KMS-11 (cell line): ENCODE measurements at regions not wholly inside any gene's neighbourhood (a gene's known extent, or its start where the extent isn't known, plus 50 kb on each side); places are given as distances from the start of the nearest gene placed in this dataset.

Source experiments
- H2AFZ ChIP-seq: fragments of 200-600 bp; sonication (generic); 2 replicates; pipeline ENCODE4 v1.6.1; 2016; ENCODE audit warnings: antibody characterized with exemption, mixed run types, low read depth
- H3K27ac ChIP-seq: fragments of 200-600 bp; sonication (generic); 2 replicates; pipeline ENCODE4 v1.6.1; 2016; ENCODE audit warnings: mild to moderate bottlenecking, mixed run types
- H3K27me3 ChIP-seq: fragments of 200-600 bp; sonication (generic); 2 replicates; pipeline ENCODE4 v1.6.1; 2017; ENCODE audit warnings: mild to moderate bottlenecking, low read depth, mixed run types, moderate library complexity; ENCODE audit not compliant: insufficient read depth
- H3K36me3 ChIP-seq: fragments of 200-600 bp; sonication (generic); 2 replicates; pipeline ENCODE4 v1.6.1; 2017; ENCODE audit warnings: mild to moderate bottlenecking, mixed run types; ENCODE audit not compliant: insufficient read depth
- H3K4me1 ChIP-seq: fragments of 200-600 bp; sonication (generic); 2 replicates; pipeline ENCODE4 v1.6.1; 2016; ENCODE audit warnings: mild to moderate bottlenecking, low read depth, mixed run types; ENCODE audit not compliant: poor library complexity, severe bottlenecking
- H3K4me2 ChIP-seq: fragments of 200-600 bp; sonication (generic); 2 replicates; pipeline ENCODE4 v1.7.0; 2016; ENCODE audit warnings: mild to moderate bottlenecking, mixed run types
- H3K4me3 ChIP-seq: fragments of 200-600 bp; sonication (generic); IDR thresholded peaks from 2 replicates; pipeline ENCODE4 v1.6.1; 2017; ENCODE audit warnings: low read depth, low read length, mixed read lengths; ENCODE audit not compliant: insufficient read depth
- H3K79me2 ChIP-seq: fragments of 200-600 bp; sonication (generic); 2 replicates; pipeline ENCODE4 v1.6.1; 2016; ENCODE audit warnings: low read depth, mixed run types; ENCODE audit not compliant: insufficient read depth
- H3K9ac ChIP-seq: fragments of 200-600 bp; sonication (generic); 2 replicates; pipeline ENCODE4 v1.6.1; 2016; ENCODE audit warnings: mild to moderate bottlenecking, mixed run types
- H4K20me1 ChIP-seq: fragments of 200-600 bp; sonication (generic); 2 replicates; pipeline ENCODE4 v1.6.1; 2016; ENCODE audit warnings: mild to moderate bottlenecking, mixed run types; ENCODE audit not compliant: insufficient read depth
- CTCF ChIP-seq: fragments of 200-600 bp; sonication (generic); conservative IDR thresholded peaks from 2 replicates; pipeline ENCODE4 v1.6.1; 2017; ENCODE audit warnings: low read depth, mild to moderate bottlenecking, antibody characterized with exemption, low read length, moderate library complexity, mixed read lengths

GRCh38 chrX:147811803-147812202 lies 99.9 kb upstream of the FMR1 start:
- no peaks in the 10 kb centered on the region for H3K36me3 ChIP-seq
- H3K4me1 ChIP-seq, result no peaks in the 10 kb centered on the region
- H4K20me1 ChIP-seq, result no peaks in the 10 kb centered on the region
- no peaks in the 10 kb centered on the region for H3K27me3 ChIP-seq
- H3K4me3 ChIP-seq, result no peak overlapping the region
- no peak overlapping the region for H2AFZ ChIP-seq
- no peak overlapping the region for H3K4me2 ChIP-seq
- H3K9ac ChIP-seq, result no peak overlapping the region
- TF ChIP-seq CTCF, result no peak
- H3K79me2 ChIP-seq, result no peaks in the 10 kb centered on the region
- no peak overlapping the region for H3K27ac ChIP-seq

- TF ChIP-seq CTCF, result no peak
- H3K4me1 ChIP-seq, result no peaks in the 10 kb centered on the region
- no peak overlapping the region for H2AFZ ChIP-seq
- no peak overlapping the region for H3K4me2 ChIP-seq
- no peaks in the 10 kb centered on the region for H3K27me3 ChIP-seq
- no peak overlapping the region for H3K9ac ChIP-seq
- no peaks in the 10 kb centered on the region for H4K20me1 ChIP-seq
- no peak overlapping the region for H3K27ac ChIP-seq
- no peaks in the 10 kb centered on the region for H3K36me3 ChIP-seq
- no peaks in the 10 kb centered on the region for H3K79me2 ChIP-seq
- no peak overlapping the region for H3K4me3 ChIP-seq
These were observed 84.6 kb upstream of the FMR1 start for GRCh38 chrX:147827070-147827469.

GRCh38 chrX:147828719-147829118 lies 83.0 kb upstream of the FMR1 start:
- H3K4me3 ChIP-seq, result no peak overlapping the region
- no peaks in the 10 kb centered on the region for H3K27me3 ChIP-seq
- H3K9ac ChIP-seq, result no peak overlapping the region
- H3K79me2 ChIP-seq, result no peaks in the 10 kb centered on the region
- no peaks in the 10 kb centered on the region for H3K36me3 ChIP-seq
- no peak overlapping the region for H3K4me2 ChIP-seq
- no peak overlapping the region for H3K27ac ChIP-seq
- no peaks in the 10 kb centered on the region for H3K4me1 ChIP-seq
- no peaks in the 10 kb centered on the region for H4K20me1 ChIP-seq
- H2AFZ ChIP-seq, result no peak overlapping the region
- no peak for TF ChIP-seq CTCF

- Histone ChIP-seq H3K4me2 (no peak overlapping the region), H3K4me3 (no peak overlapping the region), H3K27ac (no peak overlapping the region), H2AFZ (no peak overlapping the region), H3K4me1 (no peaks in the 10 kb centered on the region), H3K79me2 (no peaks in the 10 kb centered on the region), H3K36me3 (no peaks in the 10 kb centered on the region), H3K27me3 (no peaks in the 10 kb centered on the region), H3K9ac (no peak overlapping the region), H4K20me1 (no peaks in the 10 kb centered on the region)
- TF ChIP-seq CTCF, result no peak
These were observed 78.9 kb upstream of the FMR1 start for GRCh38 chrX:147832707-147833348.
